Lower leg skin (tissue), 3 donors: ENCODE measurements at regions not wholly inside any gene's neighbourhood (a gene's known extent, or its start where the extent isn't known, plus 50 kb on each side); places are given as distances from the start of the nearest gene placed in this dataset.

ENCODE experiments used
- CTCF ChIP-seq, 3 donors: fragments of 450-650 bp; IDR thresholded peaks; one replicate each; pipeline ENCODE4 v1.5.1; 2016; ENCODE audit warnings: antibody characterized with exemption in 3 of 3, mild to moderate bottlenecking in 3 of 3, moderate library complexity in 2 of 3
- POLR2A ChIP-seq, 2 donors: fragments of 450-650 bp; IDR thresholded peaks; one replicate each; pipeline ENCODE4 v1.6.1; 2016 to 2017; ENCODE audit warnings: antibody characterized with exemption in 2 of 2, mild to moderate bottlenecking in 1 of 2, moderate library complexity in 1 of 2

GRCh38 chr10:44498222-44498621 is 113.3 kb upstream of the CXCL12 start:
- TF ChIP-seq CTCF (IDR thresholded peaks at IDR 0.05) = no peak
- TF ChIP-seq POLR2A (IDR thresholded peaks at IDR 0.05) = no peak
